ENCODE measurements at regions not wholly inside any gene's neighbourhood (a gene's known extent, or its start where the extent isn't known, plus 50 kb on each side); places are given as distances from the start of the nearest gene placed in this dataset.

GRCh38 chr17:79237448-79238053 is 162.9 kb downstream of the ENGASE start:
- H3K27ac ChIP-seq, result no peak overlapping the region
- H3K36me3 ChIP-seq, result no peaks in the 10 kb centered on the region
- no peak overlapping the region for H3K9ac ChIP-seq (ENCODE audit: low read depth in 2 of 2, low read length in 2 of 2)
- intact Hi-C loops (cut with DNase I), result no loop called here
- DNase-seq, result no peak
- no peaks in the 10 kb centered on the region for H3K9me3 ChIP-seq
- H3K4me1 ChIP-seq, result no peaks in the 10 kb centered on the region
- TF ChIP-seq, protein P1, sequence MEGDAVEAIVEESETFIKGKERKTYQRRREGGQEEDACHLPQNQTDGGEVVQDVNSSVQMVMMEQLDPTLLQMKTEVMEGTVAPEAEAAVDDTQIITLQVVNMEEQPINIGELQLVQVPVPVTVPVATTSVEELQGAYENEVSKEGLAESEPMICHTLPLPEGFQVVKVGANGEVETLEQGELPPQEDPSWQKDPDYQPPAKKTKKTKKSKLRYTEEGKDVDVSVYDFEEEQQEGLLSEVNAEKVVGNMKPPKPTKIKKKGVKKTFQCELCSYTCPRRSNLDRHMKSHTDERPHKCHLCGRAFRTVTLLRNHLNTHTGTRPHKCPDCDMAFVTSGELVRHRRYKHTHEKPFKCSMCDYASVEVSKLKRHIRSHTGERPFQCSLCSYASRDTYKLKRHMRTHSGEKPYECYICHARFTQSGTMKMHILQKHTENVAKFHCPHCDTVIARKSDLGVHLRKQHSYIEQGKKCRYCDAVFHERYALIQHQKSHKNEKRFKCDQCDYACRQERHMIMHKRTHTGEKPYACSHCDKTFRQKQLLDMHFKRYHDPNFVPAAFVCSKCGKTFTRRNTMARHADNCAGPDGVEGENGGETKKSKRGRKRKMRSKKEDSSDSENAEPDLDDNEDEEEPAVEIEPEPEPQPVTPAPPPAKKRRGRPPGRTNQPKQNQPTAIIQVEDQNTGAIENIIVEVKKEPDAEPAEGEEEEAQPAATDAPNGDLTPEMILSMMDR (IDR thresholded peaks at IDR 0.05), result no peak
- H3K4me3 ChIP-seq, result no peak overlapping the region
- no peaks in the 10 kb centered on the region for H3K27me3 ChIP-seq

DNA sequence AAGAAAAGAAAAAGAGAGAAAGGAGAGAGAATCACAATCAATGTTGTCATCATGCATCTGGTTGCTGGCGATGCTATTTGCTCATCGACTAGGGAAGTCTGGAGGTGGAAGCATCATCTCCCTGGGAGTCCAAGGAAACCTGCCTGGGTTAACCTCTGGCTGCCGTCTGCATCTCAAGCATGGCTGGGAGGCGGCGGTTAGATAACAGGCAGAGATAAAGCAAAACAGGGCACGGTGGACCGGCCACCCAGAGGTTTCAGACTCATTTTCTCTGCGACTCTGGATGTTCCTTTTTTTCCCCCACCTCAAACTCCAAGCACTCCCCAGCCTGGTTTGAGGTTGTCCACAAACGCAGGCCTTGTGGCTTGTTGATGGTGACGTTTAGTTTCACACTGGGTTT is 161.2 kb downstream of the ENGASE start:
- TF ChIP-seq, protein P1 (IDR thresholded peaks at IDR 0.05), result no peak
- no peak for DNase-seq
- intact Hi-C loops (cut with DNase I), result no loop called here
- no peaks in the 10 kb centered on the region for H3K4me1 ChIP-seq
- H3K9ac ChIP-seq (ENCODE audit: low read depth in 2 of 2, low read length in 2 of 2), result no peak overlapping the region
- H3K4me3 ChIP-seq, result no peak overlapping the region
- no peaks in the 10 kb centered on the region for H3K9me3 ChIP-seq
- H3K36me3 ChIP-seq, result no peaks in the 10 kb centered on the region
- no peaks in the 10 kb centered on the region for H3K27me3 ChIP-seq
- H3K27ac ChIP-seq, result no peak overlapping the region

DNA sequence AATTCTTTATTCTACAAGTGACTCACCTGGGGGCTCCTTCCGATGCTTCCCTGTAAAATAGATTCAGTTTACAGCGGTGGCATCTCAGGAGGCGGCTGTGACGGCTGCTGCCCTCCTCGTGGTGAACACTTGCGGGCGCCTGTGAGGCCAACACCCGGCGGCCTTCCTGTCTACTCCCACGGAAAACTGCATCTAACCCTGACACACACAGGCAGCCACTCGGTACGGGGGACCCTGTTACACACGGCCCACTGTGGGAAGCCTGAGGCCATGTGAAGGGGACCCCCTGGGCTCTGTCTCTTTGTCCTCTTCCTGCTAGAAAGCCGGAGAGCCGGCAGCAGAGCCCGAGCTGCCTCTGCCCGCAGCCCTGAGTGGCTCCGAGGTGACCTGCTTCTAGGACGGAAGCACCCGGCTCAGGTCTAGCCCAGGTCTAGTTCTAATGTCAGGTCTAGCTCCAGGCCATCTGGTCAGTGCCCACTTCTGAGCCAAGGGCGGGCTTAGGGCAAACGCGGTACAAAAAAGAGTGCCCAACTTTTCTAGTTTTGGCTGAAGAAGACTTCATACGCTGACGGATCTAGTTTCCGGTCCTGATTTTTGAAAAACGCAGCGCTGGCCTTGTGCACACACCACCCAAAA is 159.4 kb downstream of the ENGASE start:
- Histone ChIP-seq H3K4me3 (no peak overlapping the region), H3K36me3 (no peaks in the 10 kb centered on the region), H3K9ac (ENCODE audit: low read depth in 2 of 2, low read length in 2 of 2) (no peak overlapping the region), H3K27ac (no peak overlapping the region), H3K4me1 (no peaks in the 10 kb centered on the region), H3K27me3 (no peaks in the 10 kb centered on the region), H3K9me3 (no peaks in the 10 kb centered on the region)
- intact Hi-C loops (cut with DNase I), result no loop called here
- no peak for DNase-seq
- TF ChIP-seq, protein P1 (IDR thresholded peaks at IDR 0.05), result no peak

DNA sequence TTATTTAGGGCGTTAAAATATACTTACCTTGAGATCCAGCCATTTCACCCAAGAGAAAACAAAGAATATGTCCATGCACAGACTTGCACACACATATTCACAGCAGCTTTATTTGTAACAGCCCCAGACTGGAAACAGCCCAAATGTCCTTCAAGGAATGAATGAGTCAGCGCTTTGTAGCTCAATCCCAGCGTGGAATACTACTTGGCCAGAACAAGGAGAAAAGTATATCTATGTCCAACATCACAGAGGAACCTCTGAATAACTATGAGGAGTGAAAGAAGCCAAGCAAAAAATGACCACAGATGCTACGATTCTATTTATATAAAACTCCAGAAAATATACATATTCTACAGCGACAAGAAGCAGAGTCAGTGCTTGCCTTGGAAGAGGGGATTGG is 158.3 kb downstream of the ENGASE start:
- DNase-seq, result no peak
- intact Hi-C loops (cut with DNase I), result no loop called here
- Histone ChIP-seq H3K9ac (ENCODE audit: low read depth in 2 of 2, low read length in 2 of 2) (no peak overlapping the region), H3K27ac (no peak overlapping the region), H3K36me3 (no peaks in the 10 kb centered on the region), H3K4me1 (no peaks in the 10 kb centered on the region), H3K27me3 (no peaks in the 10 kb centered on the region), H3K9me3 (no peaks in the 10 kb centered on the region), H3K4me3 (no peak overlapping the region)
- TF ChIP-seq, protein P1 (IDR thresholded peaks at IDR 0.05), result no peak

DNA sequence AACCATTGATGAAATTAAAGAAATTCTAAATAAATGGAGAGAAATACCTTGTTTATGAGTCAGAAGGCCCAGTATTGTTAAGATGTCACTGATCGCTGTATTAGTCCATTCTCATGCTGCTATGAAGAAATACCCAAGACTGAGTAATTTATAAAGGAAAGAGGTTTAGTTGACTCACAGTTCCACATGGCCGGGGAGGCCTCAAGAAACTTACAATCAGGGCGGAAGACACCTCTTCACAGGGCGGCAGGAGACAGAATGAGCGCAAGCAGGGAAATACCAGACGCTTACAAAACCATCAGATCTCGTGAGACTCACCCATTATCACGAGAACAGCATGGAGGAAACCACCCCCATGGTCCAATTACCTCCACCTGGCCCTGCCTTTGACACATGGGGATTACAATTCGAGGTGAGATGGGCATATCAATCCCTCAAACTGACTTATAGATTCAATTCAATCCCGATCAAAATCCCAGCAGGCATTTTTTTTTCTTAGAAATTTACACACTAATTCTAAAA is 157.2 kb downstream of the ENGASE start:
- Histone ChIP-seq H3K4me1 (no peaks in the 10 kb centered on the region), H3K27ac (no peak overlapping the region), H3K27me3 (no peaks in the 10 kb centered on the region), H3K9ac (ENCODE audit: low read depth in 2 of 2, low read length in 2 of 2) (no peak overlapping the region), H3K9me3 (no peaks in the 10 kb centered on the region), H3K4me3 (no peak overlapping the region), H3K36me3 (no peaks in the 10 kb centered on the region)
- TF ChIP-seq, protein P1 (IDR thresholded peaks at IDR 0.05), result no peak
- DNase-seq, result no peak
- intact Hi-C loops (cut with DNase I), result no loop called here
